Prostate gland (tissue), 2 donors: ENCODE measurements at regions not wholly inside any gene's neighbourhood (a gene's known extent, or its start where the extent isn't known, plus 50 kb on each side); places are given as distances from the start of the nearest gene placed in this dataset.
"Not testable (repeated sequence)": the region's sequence is repeated elsewhere in the genome, so short reads cannot be mapped to it uniquely, and the experiment has no call there.

Experiments
- POLR2A ChIP-seq: fragments of 450-650 bp; IDR thresholded peaks from one replicate; pipeline ENCODE4 v1.6.1; 2016; ENCODE audit warnings: antibody characterized with exemption, mild to moderate bottlenecking
- TF ChIP-seq, protein P1 (sequence below), 4 experiments: fragments of 200-600 bp in 2 of 4; fragments of 450-650 bp in 2 of 4; sonication (generic) in 2 of 4; IDR thresholded peaks; 1 replicate in 3 of 4; 2 replicates in 1 of 4; pipeline ENCODE4 v1.5.1; 2016 to 2019; ENCODE audit warnings: antibody characterized with exemption in 4 of 4, mild to moderate bottlenecking in 2 of 4, moderate library complexity in 2 of 4

DNA sequence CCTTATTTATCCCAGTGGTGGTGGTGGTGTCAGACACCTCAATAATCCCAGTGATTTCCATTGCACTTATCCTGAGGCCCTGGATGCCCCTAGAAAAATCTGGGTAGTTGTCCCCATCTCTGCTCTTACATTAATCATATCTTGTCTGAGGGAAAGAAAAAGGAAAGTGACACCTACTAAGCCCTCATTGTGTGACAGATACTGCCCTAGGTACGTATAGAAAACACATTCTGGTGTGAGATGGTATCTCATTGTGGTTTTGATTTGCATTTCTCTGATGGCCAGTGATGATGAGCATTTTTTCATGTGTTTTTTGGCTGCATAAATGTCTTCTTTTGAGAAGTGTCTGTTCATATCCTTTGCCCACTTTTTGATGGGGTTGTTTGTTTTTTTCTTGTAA lies 162.6 kb upstream of the JADE1 start:
- TF ChIP-seq POLR2A: not testable (repeated sequence)
- TF ChIP-seq, protein P1, sequence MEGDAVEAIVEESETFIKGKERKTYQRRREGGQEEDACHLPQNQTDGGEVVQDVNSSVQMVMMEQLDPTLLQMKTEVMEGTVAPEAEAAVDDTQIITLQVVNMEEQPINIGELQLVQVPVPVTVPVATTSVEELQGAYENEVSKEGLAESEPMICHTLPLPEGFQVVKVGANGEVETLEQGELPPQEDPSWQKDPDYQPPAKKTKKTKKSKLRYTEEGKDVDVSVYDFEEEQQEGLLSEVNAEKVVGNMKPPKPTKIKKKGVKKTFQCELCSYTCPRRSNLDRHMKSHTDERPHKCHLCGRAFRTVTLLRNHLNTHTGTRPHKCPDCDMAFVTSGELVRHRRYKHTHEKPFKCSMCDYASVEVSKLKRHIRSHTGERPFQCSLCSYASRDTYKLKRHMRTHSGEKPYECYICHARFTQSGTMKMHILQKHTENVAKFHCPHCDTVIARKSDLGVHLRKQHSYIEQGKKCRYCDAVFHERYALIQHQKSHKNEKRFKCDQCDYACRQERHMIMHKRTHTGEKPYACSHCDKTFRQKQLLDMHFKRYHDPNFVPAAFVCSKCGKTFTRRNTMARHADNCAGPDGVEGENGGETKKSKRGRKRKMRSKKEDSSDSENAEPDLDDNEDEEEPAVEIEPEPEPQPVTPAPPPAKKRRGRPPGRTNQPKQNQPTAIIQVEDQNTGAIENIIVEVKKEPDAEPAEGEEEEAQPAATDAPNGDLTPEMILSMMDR (IDR thresholded peaks at IDR 0.05): not testable (repeated sequence)
